ENCODE measurements at regions not wholly inside any gene's neighbourhood (a gene's known extent, or its start where the extent isn't known, plus 50 kb on each side); places are given as distances from the start of the nearest gene placed in this dataset.
A peak's percentile ranks its signal among the peaks of the same experiment; 100 is the strongest.
"Not testable (repeated sequence)": the region's sequence is repeated elsewhere in the genome, so short reads cannot be mapped to it uniquely, and the experiment has no call there.

DNA sequence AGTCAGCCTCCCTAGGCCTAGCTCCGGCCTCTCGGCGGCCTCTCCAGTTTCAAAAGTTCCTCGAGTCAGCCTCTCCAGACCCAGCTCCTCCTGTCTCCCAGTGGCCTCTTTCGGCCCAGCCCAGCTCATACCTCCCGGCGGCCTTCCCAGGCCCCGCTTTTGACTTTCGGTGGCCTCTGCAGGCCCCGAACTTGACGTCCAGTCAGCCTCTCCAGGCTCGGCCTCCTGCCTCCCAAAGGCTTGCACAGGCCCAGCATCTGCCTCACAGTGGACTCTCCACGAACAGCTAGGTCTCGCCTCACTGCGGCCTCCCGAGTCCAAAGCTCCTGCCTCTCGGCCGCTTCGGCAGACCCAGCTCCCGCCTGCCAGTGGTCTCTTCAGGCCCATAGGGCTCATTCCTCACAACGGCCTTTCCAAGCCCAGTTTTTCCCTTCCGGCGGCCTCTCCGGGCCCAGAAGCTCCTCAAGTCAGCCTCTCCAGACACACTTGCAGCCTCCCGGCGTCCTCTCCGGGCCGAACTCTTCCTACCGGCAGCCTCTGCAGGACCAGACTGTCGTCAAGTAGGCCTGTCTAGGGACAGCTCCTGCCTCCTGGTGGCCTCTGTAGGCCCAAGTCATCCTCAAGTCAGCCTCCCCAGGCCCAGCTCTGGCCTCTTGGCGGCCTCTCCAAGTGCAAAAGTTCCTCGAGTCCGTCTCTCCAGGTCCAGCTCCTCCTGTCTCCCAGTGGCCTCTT, 249.9 kb upstream of the ZNF722 start:
- H3K4me3 Mint-ChIP-seq; H3K27ac Mint-ChIP-seq; H3K36me3 Mint-ChIP-seq (ENCODE audit: low read depth); H3K4me1 Mint-ChIP-seq (ENCODE audit: low read depth); intact Hi-C loops (cut with micrococcal nuclease); H3K27me3 Mint-ChIP-seq: not testable (repeated sequence)
- peaks cover 52% of the 10 kb centered on the region for H3K9me3 Mint-ChIP-seq

DNA sequence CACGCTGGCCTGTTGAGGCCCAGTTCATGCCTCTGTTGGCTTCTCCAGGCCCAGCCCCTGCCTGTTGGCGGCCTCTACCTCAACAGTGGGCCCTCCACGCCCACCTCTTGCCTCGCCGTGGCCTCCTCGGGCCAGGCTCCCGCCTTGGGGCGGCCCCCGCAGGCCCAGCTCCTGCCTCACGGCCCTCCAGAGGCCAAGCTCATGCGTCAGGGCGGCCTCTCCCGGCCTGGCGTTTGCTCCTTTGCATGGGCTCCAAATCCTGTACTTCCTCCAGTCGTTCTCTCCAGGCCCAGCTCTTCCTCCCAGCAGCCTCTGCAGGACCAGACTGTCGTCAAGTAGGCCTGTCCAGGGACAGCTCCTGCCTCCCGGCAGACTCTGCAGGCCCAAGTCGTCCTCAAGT, 246.2 kb upstream of the ZNF722 start:
- H3K36me3 Mint-ChIP-seq (ENCODE audit: low read depth); intact Hi-C loops (cut with micrococcal nuclease): not testable (repeated sequence)

DNA sequence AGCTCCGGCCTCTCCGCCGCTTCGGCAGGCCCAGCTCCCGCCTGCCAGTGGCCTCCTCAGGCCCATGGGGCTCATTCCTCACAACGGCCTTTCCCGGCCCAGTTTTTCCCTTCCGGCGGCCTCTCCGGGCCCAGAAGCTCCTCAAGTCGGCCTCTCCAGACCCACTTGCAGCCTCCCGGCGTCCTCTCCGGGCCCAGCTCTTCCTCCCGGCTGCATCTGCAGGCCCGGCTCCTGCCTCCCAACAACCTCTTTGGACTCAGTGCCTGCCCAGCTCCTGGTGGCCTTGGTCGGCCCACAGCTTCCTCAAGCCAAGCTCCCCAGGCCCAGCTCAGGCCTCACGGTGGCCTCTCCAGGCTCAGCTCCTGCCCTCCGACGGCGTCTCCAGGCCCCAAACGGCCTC, 245.5 kb upstream of the ZNF722 start:
- intact Hi-C loops (cut with micrococcal nuclease); H3K27ac Mint-ChIP-seq; H3K4me3 Mint-ChIP-seq; H3K4me1 Mint-ChIP-seq (ENCODE audit: low read depth); H3K27me3 Mint-ChIP-seq; H3K36me3 Mint-ChIP-seq (ENCODE audit: low read depth): not testable (repeated sequence)
- H3K9me3 Mint-ChIP-seq = peaks cover 13% of the 10 kb centered on the region

More for the DNA sequence above, 246.2 kb upstream of the ZNF722 start:
- not testable (repeated sequence) for H3K4me1 Mint-ChIP-seq (ENCODE audit: low read depth); H3K4me3 Mint-ChIP-seq; H3K27ac Mint-ChIP-seq; H3K27me3 Mint-ChIP-seq
- H3K9me3 Mint-ChIP-seq = peaks cover 20% of the 10 kb centered on the region

DNA sequence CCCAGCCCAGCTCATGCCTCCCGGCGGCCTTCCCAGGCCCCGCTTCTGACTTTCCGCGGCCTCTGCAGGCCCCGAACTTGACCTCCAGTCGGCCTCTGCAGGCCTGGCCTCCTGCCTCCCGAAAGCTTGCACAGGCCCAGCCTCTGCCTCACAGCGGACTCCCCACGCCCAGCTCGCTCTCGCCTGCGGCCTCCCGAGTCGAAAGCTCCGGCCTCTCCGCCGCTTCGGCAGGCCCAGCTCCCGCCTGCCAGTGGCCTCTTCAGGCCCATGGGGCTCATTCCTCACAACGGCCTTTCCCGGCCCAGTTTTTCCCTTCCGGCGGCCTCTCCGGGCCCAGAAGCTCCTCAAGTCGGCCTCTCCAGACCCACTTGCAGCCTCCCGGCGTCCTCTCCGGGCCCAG, 238.4 kb upstream of the ZNF722 start:
- H3K36me3 Mint-ChIP-seq (ENCODE audit: low read depth); H3K9me3 Mint-ChIP-seq; H3K27me3 Mint-ChIP-seq; H3K4me1 Mint-ChIP-seq (ENCODE audit: low read depth); H3K27ac Mint-ChIP-seq; H3K4me3 Mint-ChIP-seq; intact Hi-C loops (cut with micrococcal nuclease): not testable (repeated sequence)

DNA sequence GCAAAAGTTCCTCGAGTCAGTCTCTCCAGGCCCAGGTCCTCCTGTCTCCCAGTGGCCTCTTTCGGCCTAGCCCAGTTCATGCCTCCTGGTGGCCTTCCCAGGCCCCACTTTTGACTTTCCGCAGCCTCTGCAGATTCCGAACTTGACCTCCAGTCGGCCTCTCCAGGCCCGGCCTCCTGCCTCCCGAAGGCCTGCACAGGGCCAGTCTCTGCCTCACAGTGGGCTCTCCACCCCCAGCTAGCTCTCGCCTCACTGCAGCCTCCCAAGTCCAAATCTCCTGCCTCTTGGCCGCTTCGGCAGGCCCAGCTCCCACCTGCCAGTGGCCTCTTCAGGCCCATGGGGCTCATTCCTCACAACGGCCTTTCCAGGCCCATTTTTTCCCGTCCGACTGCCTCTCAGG, 233.1 kb upstream of the ZNF722 start:
- intact Hi-C loops (cut with micrococcal nuclease); H3K27me3 Mint-ChIP-seq; H3K27ac Mint-ChIP-seq; H3K4me1 Mint-ChIP-seq (ENCODE audit: low read depth); H3K4me3 Mint-ChIP-seq: not testable (repeated sequence)
- H3K9me3 Mint-ChIP-seq = peaks cover 35% of the 10 kb centered on the region
- peaks cover 11% of the 10 kb centered on the region for H3K36me3 Mint-ChIP-seq (ENCODE audit: low read depth)

DNA sequence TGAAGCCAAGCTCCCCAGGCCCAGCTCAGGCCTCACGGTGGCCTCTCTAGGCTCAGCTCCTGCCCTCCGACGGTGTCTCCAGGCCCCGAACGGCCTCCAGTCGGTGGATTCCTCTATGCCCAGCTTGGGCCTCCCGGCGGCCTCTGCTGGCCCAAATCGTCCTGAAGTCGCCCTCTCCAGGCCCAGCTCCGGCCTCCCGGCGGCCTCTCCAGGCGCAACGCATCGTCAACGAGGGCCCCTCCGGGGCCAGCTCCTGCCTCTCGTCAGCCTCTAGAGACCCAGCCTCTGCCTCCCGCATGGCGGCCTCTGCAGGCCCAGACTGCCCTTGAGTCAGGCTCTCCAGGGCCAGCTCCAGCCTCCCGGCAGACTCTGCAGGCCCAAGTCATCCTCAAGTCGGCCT, 232.5 kb upstream of the ZNF722 start:
- intact Hi-C loops (cut with micrococcal nuclease); H3K27me3 Mint-ChIP-seq; H3K4me3 Mint-ChIP-seq; H3K4me1 Mint-ChIP-seq (ENCODE audit: low read depth); H3K27ac Mint-ChIP-seq: not testable (repeated sequence)
- H3K9me3 Mint-ChIP-seq = peaks cover 35% of the 10 kb centered on the region
- H3K36me3 Mint-ChIP-seq (ENCODE audit: low read depth) = peaks cover 11% of the 10 kb centered on the region

DNA sequence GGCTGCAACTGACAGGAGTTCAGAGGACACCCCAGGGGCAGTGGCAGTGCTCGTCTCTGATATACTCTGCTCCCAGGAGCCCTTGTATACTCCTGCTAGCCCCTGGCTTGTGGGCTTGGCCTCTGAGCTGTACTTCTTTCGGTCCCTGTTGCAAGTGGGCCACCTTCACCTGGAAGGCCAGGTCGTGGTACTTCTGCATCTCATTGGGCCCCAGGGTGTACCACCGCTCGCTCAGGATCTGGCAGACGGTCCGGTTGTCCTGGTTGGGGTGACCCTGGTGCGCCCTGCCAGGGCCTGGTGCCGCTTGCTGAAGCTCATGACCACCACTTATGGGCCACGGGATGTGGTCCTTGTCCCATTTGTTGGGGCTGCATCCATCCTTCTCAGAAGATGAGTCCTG, 228.5 kb upstream of the ZNF722 start:
- peaks cover 64% of the 10 kb centered on the region for H3K9me3 Mint-ChIP-seq
- H3K4me1 Mint-ChIP-seq (ENCODE audit: low read depth); H3K27me3 Mint-ChIP-seq; H3K4me3 Mint-ChIP-seq; H3K27ac Mint-ChIP-seq; intact Hi-C loops (cut with micrococcal nuclease): not testable (repeated sequence)
- H3K36me3 Mint-ChIP-seq (ENCODE audit: low read depth) = peaks cover 11% of the 10 kb centered on the region

DNA sequence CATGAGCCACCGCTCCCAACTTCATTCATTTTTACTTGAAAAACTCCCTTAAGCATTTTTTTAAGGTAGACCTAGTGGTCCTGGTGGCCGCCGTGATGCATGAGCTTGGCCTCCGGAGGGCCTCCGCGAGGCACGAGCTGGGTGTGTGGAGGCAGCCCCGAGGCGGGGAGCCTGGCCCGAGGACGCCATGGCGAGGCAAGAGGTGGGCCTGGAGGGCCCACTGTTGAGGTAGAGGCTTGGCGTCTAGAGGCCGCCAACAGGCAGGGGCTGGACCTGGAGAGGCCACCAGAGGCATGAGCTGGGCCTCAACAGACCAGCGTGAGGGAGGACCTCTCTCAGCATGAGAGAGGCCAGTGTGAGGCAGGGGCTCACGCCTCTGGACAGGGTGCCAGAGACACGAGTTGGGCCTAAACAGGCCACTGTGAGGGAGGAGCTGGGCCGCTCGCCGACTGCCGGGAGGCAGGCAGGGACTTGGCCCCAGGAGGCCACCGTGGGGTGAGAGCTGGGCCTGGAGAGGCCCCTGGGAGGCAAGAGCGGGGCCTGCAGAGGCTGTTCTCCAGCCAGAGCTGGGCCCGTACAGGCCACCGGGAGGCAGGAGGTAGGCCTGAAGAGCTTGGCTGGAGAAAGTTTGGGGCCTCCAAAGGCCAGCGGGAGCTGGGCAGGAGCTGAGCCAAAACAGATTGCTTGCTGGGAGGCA, 227.1 kb upstream of the ZNF722 start:
- peaks cover 52% of the 10 kb centered on the region for H3K9me3 Mint-ChIP-seq
- H3K27me3 Mint-ChIP-seq; H3K36me3 Mint-ChIP-seq (ENCODE audit: low read depth); H3K4me3 Mint-ChIP-seq; H3K4me1 Mint-ChIP-seq (ENCODE audit: low read depth); H3K27ac Mint-ChIP-seq; intact Hi-C loops (cut with micrococcal nuclease): not testable (repeated sequence)

DNA sequence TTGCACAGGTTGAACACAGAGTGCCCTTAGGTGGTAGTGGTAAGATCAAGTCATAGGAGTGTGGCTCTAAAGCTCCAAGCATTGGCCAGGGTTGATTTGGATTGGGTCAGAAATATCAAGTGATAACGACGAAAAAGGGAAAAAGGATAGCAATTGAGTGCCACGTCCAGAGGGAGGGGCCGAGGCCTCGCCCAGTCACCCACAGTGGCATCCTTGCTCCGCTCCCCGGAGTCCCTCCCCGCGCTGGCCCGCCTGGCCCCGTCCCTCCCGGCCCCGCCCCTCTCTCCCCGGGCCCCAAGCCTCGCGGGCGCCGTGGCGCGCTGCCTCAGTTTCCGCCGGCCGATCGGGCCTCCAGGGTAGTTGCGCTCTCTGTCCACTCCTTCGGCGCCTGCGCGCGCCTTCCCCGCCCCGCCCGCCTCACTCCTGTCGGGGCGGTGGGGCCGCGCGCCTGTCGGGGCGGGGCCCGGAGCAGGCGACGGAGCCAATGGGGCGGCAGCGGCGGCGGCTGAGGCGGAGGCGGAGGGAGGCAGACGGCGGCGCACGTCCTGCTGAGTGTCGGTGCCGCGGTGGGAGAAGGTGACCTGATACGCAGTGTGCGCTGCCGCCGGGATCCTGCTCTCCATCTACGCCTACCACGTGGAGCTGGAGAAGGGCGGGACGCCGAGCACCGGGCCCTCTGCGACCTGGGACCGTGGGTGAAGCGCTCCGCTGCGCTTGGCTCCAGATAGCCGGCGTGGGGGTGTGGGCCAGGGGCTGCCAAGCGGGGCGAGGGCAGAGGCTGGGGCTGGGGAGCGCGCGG, 209.1 kb upstream of the ZNF722 start:
- H3K27me3 Mint-ChIP-seq = peaks cover 2% of the 10 kb centered on the region
- H3K4me3 Mint-ChIP-seq = peak overlapping the region; percentile 54
- intact Hi-C loops (cut with micrococcal nuclease) = no loop called here
- peaks cover 20% of the 10 kb centered on the region for H3K9me3 Mint-ChIP-seq
- no peaks in the 10 kb centered on the region for H3K4me1 Mint-ChIP-seq (ENCODE audit: low read depth)
- no peaks in the 10 kb centered on the region for H3K36me3 Mint-ChIP-seq (ENCODE audit: low read depth)
- no peak overlapping the region for H3K27ac Mint-ChIP-seq

DNA sequence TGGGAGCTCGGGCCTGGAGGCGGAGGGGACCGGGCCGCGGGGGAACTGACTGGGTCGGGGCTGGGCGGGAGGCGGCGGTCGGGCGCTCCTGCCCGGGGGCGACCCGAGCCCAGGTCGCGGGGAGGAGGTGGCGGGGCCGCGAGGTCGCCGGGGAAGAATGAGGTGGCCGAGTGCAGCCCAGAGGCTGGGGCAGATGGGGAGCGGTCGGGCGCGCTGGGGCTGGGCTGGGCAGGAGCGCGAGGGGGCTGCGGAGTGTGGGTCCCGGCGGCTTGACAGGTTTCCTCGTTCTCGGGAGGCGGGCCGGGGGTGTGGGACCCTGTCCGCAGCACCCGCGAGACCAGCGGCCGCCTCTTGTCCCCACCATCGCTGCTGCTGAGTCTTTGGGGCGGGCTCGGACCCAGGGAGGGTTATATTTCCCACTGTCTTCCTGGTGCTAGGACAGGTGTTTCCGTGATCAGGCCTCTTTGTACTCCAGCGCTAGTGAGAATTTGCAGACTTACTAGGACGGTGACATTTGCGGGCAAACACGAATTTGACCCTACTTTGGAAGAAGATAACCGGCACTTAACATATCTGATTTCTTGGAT, 208.4 kb upstream of the ZNF722 start:
- not testable (repeated sequence) for H3K27me3 Mint-ChIP-seq

More for the DNA sequence above, 208.4 kb upstream of the ZNF722 start:
- H3K4me1 Mint-ChIP-seq (ENCODE audit: low read depth); intact Hi-C loops (cut with micrococcal nuclease); H3K36me3 Mint-ChIP-seq (ENCODE audit: low read depth); H3K27ac Mint-ChIP-seq; H3K4me3 Mint-ChIP-seq: not testable (repeated sequence)
- H3K9me3 Mint-ChIP-seq = peaks cover 14% of the 10 kb centered on the region

Data from dendritic cell treated with granulocyte-macrophage colony-stimulating factor and Interleukin-4, amounts not matched to agents 40 ng/mL and 50 ng/mL, for 4 days (primary cell).